Left ventricle myocardium superior (tissue), 1 donor: ENCODE measurements at regions not wholly inside any gene's neighbourhood (a gene's known extent, or its start where the extent isn't known, plus 50 kb on each side); places are given as distances from the start of the nearest gene placed in this dataset.

ENCODE experiments used
- ATAC-seq: fragments of 200-7000 bp; cut with Tn5 transposase; one replicate; pipeline ENCODE4 v1.9.1; 2020; ENCODE audit warnings: mild to moderate bottlenecking, moderate library complexity
- DNase-seq: peaks from one replicate; pipeline ENCODE4 v3.0.0-alpha.2; 2020
- intact Hi-C: fragments of 100-400 bp; cut with micrococcal nuclease; formaldehyde crosslinking; loops from one replicate; pipeline ENCODE4 v1.11.0; 2022
- donor health status: DM: no; HTN: yes; CAD: no; lungs with severe emphysema.

GRCh38 chr5:23268136-23268535, 239.3 kb upstream of the PRDM9 start:
- DNase-seq (no peak), ATAC-seq (no peak)
- intact Hi-C loops = no loop called here

- intact Hi-C loops = no loop called here
- DNase-seq (no peak), ATAC-seq (no peak)
These were observed 246.8 kb upstream of the PRDM9 start for GRCh38 chr5:23260621-23261020.

GRCh38 chr5:23257656-23258055, 249.8 kb upstream of the PRDM9 start:
- DNase-seq = no peak
- intact Hi-C loops = no loop called here
- no peak for ATAC-seq

- no peak for DNase-seq
- intact Hi-C loops = no loop called here
- ATAC-seq = no peak
These were observed 253.7 kb upstream of the PRDM9 start for GRCh38 chr5:23253621-23254198.

GRCh38 chr5:23242891-23243290, 264.5 kb upstream of the PRDM9 start:
- ATAC-seq = no peak
- intact Hi-C loops = no loop called here
- DNase-seq = no peak

- ATAC-seq = no peak
- intact Hi-C loops = no loop called here
- DNase-seq = no peak
These were observed 272.2 kb upstream of the PRDM9 start for GRCh38 chr5:23235246-23235645.

GRCh38 chr5:23234197-23234596, 273.2 kb upstream of the PRDM9 start:
- DNase-seq (no peak), ATAC-seq (no peak)
- intact Hi-C loops = no loop called here

GRCh38 chr5:23223846-23224245, 283.6 kb upstream of the PRDM9 start:
- ATAC-seq (no peak), DNase-seq (no peak)
- intact Hi-C loops = no loop called here

GRCh38 chr5:23221831-23222230, 285.6 kb upstream of the PRDM9 start:
- no peak for ATAC-seq
- DNase-seq = no peak
- intact Hi-C loops = no loop called here

- DNase-seq (no peak), ATAC-seq (no peak)
- intact Hi-C loops = no loop called here
These were observed 290.2 kb upstream of the PRDM9 start for GRCh38 chr5:23217159-23217558.

- ATAC-seq = no peak
- no peak for DNase-seq
- intact Hi-C loops = no loop called here
These were observed 291.1 kb upstream of the PRDM9 start for GRCh38 chr5:23216345-23216744.

- intact Hi-C loops = no loop called here
- ATAC-seq = no peak
- DNase-seq = no peak
These were observed 298.4 kb upstream of the PRDM9 start for GRCh38 chr5:23208959-23209431.

- no peak for DNase-seq
- no peak for ATAC-seq
- intact Hi-C loops = no loop called here
These were observed 303.3 kb upstream of the PRDM9 start for GRCh38 chr5:23204111-23204510.

GRCh38 chr5:23169660-23170416, 316.7 kb upstream of the CDH12 start:
- no peak for ATAC-seq
- DNase-seq = no peak
- intact Hi-C loops = no loop called here

- intact Hi-C loops = no loop called here
- ATAC-seq (no peak), DNase-seq (no peak)
These were observed 311.8 kb upstream of the CDH12 start for GRCh38 chr5:23164971-23165370.

GRCh38 chr5:23158179-23158578, 305.0 kb upstream of the CDH12 start:
- no peak for ATAC-seq
- no peak for DNase-seq
- intact Hi-C loops = no loop called here

GRCh38 chr5:23157716-23158115, 304.6 kb upstream of the CDH12 start:
- intact Hi-C loops = no loop called here
- DNase-seq (no peak), ATAC-seq (no peak)

GRCh38 chr5:23157169-23157568, 304.0 kb upstream of the CDH12 start:
- ATAC-seq = no peak
- no peak for DNase-seq
- intact Hi-C loops = no loop called here

GRCh38 chr5:23147625-23148024, 294.5 kb upstream of the CDH12 start:
- no peak for ATAC-seq
- DNase-seq = no peak
- intact Hi-C loops = no loop called here

- ATAC-seq = no peak
- DNase-seq = no peak
- intact Hi-C loops = no loop called here
These were observed 293.0 kb upstream of the CDH12 start for GRCh38 chr5:23146183-23146582.
